ENCODE measurements at regions not wholly inside any gene's neighbourhood (a gene's known extent, or its start where the extent isn't known, plus 50 kb on each side); places are given as distances from the start of the nearest gene placed in this dataset.

DNA sequence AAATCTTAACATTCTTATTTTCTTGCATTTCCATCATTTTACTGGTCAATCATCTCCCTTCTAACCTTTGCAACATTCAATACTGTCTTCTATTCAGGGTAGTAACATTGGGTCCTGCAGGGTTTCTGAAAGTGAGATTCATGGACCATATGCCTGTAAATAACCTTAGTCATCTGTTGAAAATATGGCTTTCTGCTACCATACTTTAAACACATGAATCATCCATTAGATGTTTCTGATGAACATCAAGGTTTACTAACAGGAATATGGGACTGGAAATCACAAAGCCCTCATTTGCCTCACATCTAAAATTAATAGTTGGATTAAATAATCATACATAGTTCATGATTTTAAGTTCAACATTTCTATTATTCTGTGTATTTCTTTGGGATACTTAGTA lies 475.9 kb upstream of the MARCKS start:
- TF ChIP-seq POLR2AphosphoS5 (IDR thresholded peaks at IDR 0.05) (no peak), CTCF (IDR thresholded peaks at IDR 0.05) (no peak)
